ENCODE measurements at regions not wholly inside any gene's neighbourhood (a gene's known extent, or its start where the extent isn't known, plus 50 kb on each side); places are given as distances from the start of the nearest gene placed in this dataset.
"Not testable (repeated sequence)": the region's sequence is repeated elsewhere in the genome, so short reads cannot be mapped to it uniquely, and the experiment has no call there.

- WGBS, 2 donors, result 90 to 93% methylated on average over 9 of the region's 9 CpGs
- peaks cover 0 to 13% (median 0%) of the 10 kb centered on the region in 4 donors for H3K9me3 ChIP-seq
- TF ChIP-seq CTCF (IDR thresholded peaks at IDR 0.05) (no peak), POLR2A (IDR thresholded peaks at IDR 0.05) (no peak), EP300 (IDR thresholded peaks at IDR 0.05) (no peak)
- no peaks in the 10 kb centered on the region for H3K4me1 ChIP-seq
- H3K27ac ChIP-seq, result no peak overlapping the region
- H3K27me3 ChIP-seq, result no peaks in the 10 kb centered on the region
- H3K36me3 ChIP-seq, result no peaks in the 10 kb centered on the region
- no peak overlapping the region for H3K4me3 ChIP-seq
- DNase-seq (ENCODE audit: low spot score in 2 of 2), result no peak
These were observed 120.2 kb downstream of the SHOX start for GRCh38 chrX:750812-751211.

- WGBS, 2 donors, result 83 to 88% methylated on average over 5 of the region's 5 CpGs
- TF ChIP-seq EP300 (IDR thresholded peaks at IDR 0.05), result no peak
- TF ChIP-seq POLR2A (IDR thresholded peaks at IDR 0.05), result no peak
- no peak for TF ChIP-seq CTCF (IDR thresholded peaks at IDR 0.05)
- H3K27ac ChIP-seq, result no peak overlapping the region
- H3K9me3 ChIP-seq, result peaks cover 0 to 16% (median 0%) of the 10 kb centered on the region in 4 donors
- H3K36me3 ChIP-seq, result no peaks in the 10 kb centered on the region
- no peak overlapping the region for H3K4me3 ChIP-seq
- no peaks in the 10 kb centered on the region for H3K4me1 ChIP-seq
- no peaks in the 10 kb centered on the region for H3K27me3 ChIP-seq
- no peak for DNase-seq (ENCODE audit: low spot score in 2 of 2)
These were observed 119.7 kb downstream of the SHOX start for GRCh38 chrX:750263-750662.

- TF ChIP-seq EP300 (IDR thresholded peaks at IDR 0.05) (no peak), POLR2A (IDR thresholded peaks at IDR 0.05) (no peak), CTCF (IDR thresholded peaks at IDR 0.05) (no peak)
- no peak for DNase-seq (ENCODE audit: low spot score in 2 of 2)
- Histone ChIP-seq H3K4me3 (no peak overlapping the region), H3K9me3 (peaks cover 0 to 22% (median 0%) of the 10 kb centered on the region in 4 donors), H3K4me1 (no peaks in the 10 kb centered on the region), H3K27me3 (no peaks in the 10 kb centered on the region), H3K27ac (no peak overlapping the region), H3K36me3 (no peaks in the 10 kb centered on the region)
- 75 to 88% methylated on average over 2 of the region's 2 CpGs for WGBS, 2 donors
These were observed 116.6 kb downstream of the SHOX start for GRCh38 chrX:747176-747575.

- WGBS, 2 donors, result 55 to 65% methylated on average over 9 to 10 of the region's 10 CpGs
- no peak for TF ChIP-seq EP300 (IDR thresholded peaks at IDR 0.05)
- no peak for TF ChIP-seq CTCF (IDR thresholded peaks at IDR 0.05)
- no peak for TF ChIP-seq POLR2A (IDR thresholded peaks at IDR 0.05)
- H3K4me1 ChIP-seq, result no peaks in the 10 kb centered on the region
- DNase-seq (ENCODE audit: low spot score in 2 of 2), result no peak
- no peak overlapping the region for H3K4me3 ChIP-seq
- H3K27ac ChIP-seq, result no peak overlapping the region
- H3K36me3 ChIP-seq, result no peaks in the 10 kb centered on the region
- H3K9me3 ChIP-seq, result peaks cover 0 to 21% (median 0%) of the 10 kb centered on the region in 4 donors
- no peaks in the 10 kb centered on the region for H3K27me3 ChIP-seq
These were observed 109.0 kb downstream of the SHOX start for GRCh38 chrX:739611-740010.

GRCh38 chrX:737021-737420 is 106.4 kb downstream of the SHOX start:
- not testable (repeated sequence) for H3K27me3 ChIP-seq; H3K4me1 ChIP-seq; DNase-seq (ENCODE audit: low spot score in 2 of 2); H3K27ac ChIP-seq; H3K4me3 ChIP-seq; H3K36me3 ChIP-seq
- peaks cover 0 to 21% (median 0%) of the 10 kb centered on the region in 4 donors for H3K9me3 ChIP-seq
- 88 to 98% methylated on average over 3 of the region's 3 CpGs for WGBS, 2 donors

- H3K9me3 ChIP-seq, result peaks cover 0 to 6% (median 0%) of the 10 kb centered on the region in 4 donors
- H3K4me1 ChIP-seq, result no peaks in the 10 kb centered on the region
- no peak overlapping the region for H3K4me3 ChIP-seq
- H3K36me3 ChIP-seq, result no peaks in the 10 kb centered on the region
- no peak for TF ChIP-seq CTCF (IDR thresholded peaks at IDR 0.05)
- no peak for TF ChIP-seq POLR2A (IDR thresholded peaks at IDR 0.05)
- no peak for TF ChIP-seq EP300 (IDR thresholded peaks at IDR 0.05)
- 39 to 47% methylated on average over 17 of the region's 17 CpGs for WGBS, 2 donors
- H3K27ac ChIP-seq, result no peak overlapping the region
- H3K27me3 ChIP-seq, result no peaks in the 10 kb centered on the region
- DNase-seq (ENCODE audit: low spot score in 2 of 2), result no peak
These were observed 103.8 kb downstream of the SHOX start for GRCh38 chrX:734362-734761.
